ENCODE measurements at regions not wholly inside any gene's neighbourhood (a gene's known extent, or its start where the extent isn't known, plus 50 kb on each side); places are given as distances from the start of the nearest gene placed in this dataset.
A peak's percentile ranks its signal among the peaks of the same experiment; 100 is the strongest.

GRCh38 chr22:19574247-19574646 lies 50.0 kb upstream of the CLDN5 start:
- Histone ChIP-seq H3K36me3 (no peaks in the 10 kb centered on the region), H3K4me1 (replicated peaks) (peaks cover 30% of the 10 kb centered on the region), H3K27ac (no peak overlapping the region), H3K9me3 (replicated peaks) (no peaks in the 10 kb centered on the region), H3K4me3 (no peak overlapping the region), H3K27me3 (replicated peaks) (no peaks in the 10 kb centered on the region)
- DNase-seq (ENCODE audit: low read depth in 1 of 2, low spot score in 2 of 2): no peak

DNA sequence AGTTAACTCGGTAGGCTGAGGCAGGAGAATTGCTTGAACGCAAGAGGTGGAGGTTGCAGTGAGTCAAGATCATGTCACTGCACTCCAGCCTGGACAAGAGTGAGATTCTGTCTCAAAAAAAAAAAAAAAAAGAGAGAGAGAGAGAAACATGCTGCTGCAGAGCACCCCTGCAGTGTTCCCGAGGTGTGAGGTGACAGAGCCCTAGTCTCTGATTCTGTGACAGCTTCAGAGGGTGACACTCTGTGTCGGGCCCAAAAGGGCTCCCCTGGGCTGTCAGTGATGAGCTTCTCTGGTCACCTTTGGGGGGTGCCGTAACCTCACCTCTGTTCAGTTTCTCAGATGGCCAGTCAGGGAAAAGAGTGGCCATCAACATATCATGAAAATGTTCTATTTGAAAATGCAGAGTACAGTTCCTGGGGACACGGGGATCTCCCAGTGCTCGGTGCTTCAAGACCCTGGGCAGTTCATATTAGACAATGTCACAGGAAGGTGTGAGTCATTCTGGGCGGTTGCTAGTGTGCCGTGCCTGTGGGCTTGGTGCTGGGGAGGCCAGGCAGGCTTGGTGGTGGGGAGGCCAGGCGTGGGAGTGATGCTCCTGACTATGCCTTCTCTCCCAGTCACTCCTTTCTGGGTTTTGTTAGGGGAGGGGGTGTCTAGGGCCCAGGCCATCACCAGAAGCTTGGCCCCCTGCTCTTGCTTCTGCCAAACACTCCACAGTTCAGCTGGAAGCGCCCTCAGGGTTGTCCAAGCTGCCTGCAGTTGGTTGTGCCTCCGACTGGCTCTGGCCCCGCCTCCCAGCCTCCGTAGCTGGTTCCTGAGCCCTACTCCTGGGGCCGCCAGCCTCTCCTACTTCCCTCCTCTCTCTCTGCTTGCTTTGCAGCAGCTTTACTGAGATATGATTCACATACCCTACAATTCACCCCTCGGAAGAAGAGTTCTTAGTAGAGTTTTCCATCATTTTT lies 52.5 kb upstream of the CLDN5 start:
- Histone ChIP-seq H3K4me3 (no peak overlapping the region), H3K4me1 (replicated peaks) (peaks cover 31% of the 10 kb centered on the region), H3K27me3 (replicated peaks) (peaks cover 2% of the 10 kb centered on the region; the same call in 1 of the 2 replicates), H3K36me3 (no peaks in the 10 kb centered on the region), H3K9me3 (replicated peaks) (no peaks in the 10 kb centered on the region), H3K27ac (peak overlapping the region; percentile 65)
- DNase-seq (ENCODE audit: low read depth in 1 of 2, low spot score in 2 of 2): peak; percentile 84

DNA sequence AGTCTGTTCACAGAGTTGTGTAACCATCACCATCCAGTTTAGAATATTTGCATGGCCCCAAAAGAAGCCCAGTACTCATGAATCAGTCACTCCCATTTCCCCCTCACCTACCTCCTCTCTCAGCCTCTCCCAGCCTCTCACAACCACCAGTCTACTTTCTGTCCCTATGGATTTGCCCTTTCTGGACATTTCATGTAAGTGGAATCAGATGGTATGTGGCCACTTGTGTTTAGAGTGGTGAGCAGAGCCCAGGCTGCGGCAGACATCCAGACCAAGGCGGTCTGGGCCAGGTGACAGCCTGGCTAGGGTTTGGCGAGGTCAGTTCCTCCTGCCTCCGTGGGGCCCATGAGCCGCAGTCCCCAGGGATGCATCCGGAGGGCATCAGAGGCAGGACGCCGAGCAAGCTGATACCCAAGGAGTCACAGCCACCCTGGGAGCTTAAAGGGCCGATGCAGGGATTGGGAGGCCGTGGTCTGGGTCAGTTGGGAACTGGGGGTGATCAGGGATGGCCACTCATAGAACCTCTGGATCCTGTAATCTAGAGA lies 53.3 kb upstream of the CLDN5 start:
- H3K9me3 ChIP-seq (replicated peaks): no peaks in the 10 kb centered on the region
- H3K4me1 ChIP-seq (replicated peaks): peaks cover 31% of the 10 kb centered on the region
- H3K36me3 ChIP-seq: no peaks in the 10 kb centered on the region
- no peak overlapping the region for H3K4me3 ChIP-seq
- peak overlapping the region; percentile 65 for H3K27ac ChIP-seq
- no peak for DNase-seq (ENCODE audit: low read depth in 1 of 2, low spot score in 2 of 2)
- H3K27me3 ChIP-seq (replicated peaks): peaks cover 2% of the 10 kb centered on the region; the same call in 1 of the 2 replicates

DNA sequence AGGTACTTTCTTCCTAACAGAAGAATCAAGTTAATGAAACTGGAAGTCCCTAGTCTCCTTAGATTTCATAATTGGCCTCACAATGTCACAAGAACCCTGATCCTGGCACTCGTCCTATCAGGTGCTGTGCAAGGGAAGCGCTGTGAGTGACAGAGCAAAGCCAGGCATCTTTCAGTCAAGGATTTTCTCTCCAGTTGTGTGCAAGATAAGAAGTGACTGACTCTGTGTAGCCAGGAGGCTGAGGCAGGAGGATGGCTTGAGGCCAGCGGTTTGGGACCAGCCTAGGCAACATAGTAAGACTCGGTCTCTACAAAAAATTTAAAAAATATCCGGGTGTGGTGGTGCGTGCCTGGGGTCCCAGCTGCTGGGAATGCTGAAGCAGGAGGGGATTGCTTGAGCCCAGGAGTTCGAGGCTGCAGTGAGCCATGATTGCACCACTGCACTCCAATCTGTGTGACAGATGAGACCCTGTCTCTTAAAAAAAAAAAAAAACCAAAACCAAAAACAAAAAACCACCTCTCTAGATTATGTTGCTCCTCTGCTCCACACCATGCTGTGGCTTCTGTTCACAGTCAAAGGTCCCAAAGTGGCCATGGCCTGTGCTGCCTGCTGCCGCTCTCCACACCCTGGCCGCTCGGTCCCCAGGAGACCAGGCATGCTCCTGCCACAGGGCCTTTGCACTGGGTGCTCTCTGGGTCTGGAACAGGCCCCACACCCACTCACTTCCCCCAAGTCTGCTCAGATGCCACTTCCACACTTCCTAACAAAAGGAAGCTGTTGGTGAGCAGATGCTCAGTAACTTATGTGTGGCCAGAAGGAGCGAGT lies 54.2 kb upstream of the CLDN5 start:
- Histone ChIP-seq H3K9me3 (replicated peaks) (no peaks in the 10 kb centered on the region), H3K27me3 (replicated peaks) (peaks cover 2% of the 10 kb centered on the region; the same call in 1 of the 2 replicates), H3K36me3 (no peaks in the 10 kb centered on the region), H3K4me1 (replicated peaks) (peaks cover 31% of the 10 kb centered on the region), H3K27ac (no peak overlapping the region), H3K4me3 (no peak overlapping the region)
- no peak for DNase-seq (ENCODE audit: low read depth in 1 of 2, low spot score in 2 of 2)

- H3K27me3 ChIP-seq (replicated peaks): peaks cover 2% of the 10 kb centered on the region; the same call in 1 of the 2 replicates
- peaks cover 31% of the 10 kb centered on the region for H3K4me1 ChIP-seq (replicated peaks)
- no peaks in the 10 kb centered on the region for H3K36me3 ChIP-seq
- no peaks in the 10 kb centered on the region for H3K9me3 ChIP-seq (replicated peaks)
- no peak overlapping the region for H3K4me3 ChIP-seq
- no peak overlapping the region for H3K27ac ChIP-seq
- no peak for DNase-seq (ENCODE audit: low read depth in 1 of 2, low spot score in 2 of 2)
Measured at GRCh38 chr22:19579115-19579811, 55.1 kb upstream of the CLDN5 start.

DNA sequence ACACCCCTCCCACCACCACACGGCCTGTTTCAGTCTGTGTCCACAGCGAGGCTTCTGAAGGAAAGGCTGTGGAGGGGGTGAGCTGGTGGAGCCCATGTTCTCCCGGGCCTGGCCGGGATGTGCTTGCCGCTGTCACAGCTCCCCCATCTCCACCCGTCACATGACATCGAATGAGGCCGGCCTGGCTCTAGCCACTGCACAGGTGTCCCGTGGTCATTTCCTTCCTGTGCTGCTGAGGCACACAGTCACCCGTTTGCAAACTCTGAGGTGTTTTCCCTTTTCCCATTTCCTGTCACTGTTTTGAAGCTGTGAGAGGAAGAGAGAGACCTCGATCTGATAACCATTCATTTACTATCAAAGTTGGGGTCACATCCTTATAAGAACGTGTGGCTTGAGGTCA lies 55.7 kb upstream of the CLDN5 start:
- H3K27me3 ChIP-seq (replicated peaks): peaks cover 2% of the 10 kb centered on the region; the same call in 1 of the 2 replicates
- no peaks in the 10 kb centered on the region for H3K9me3 ChIP-seq (replicated peaks)
- no peak overlapping the region for H3K4me3 ChIP-seq
- H3K27ac ChIP-seq: no peak overlapping the region
- peaks cover 31% of the 10 kb centered on the region for H3K4me1 ChIP-seq (replicated peaks)
- H3K36me3 ChIP-seq: no peaks in the 10 kb centered on the region
- no peak for DNase-seq (ENCODE audit: low read depth in 1 of 2, low spot score in 2 of 2)

GRCh38 chr22:19580291-19580890 lies 56.2 kb upstream of the CLDN5 start:
- H3K27ac ChIP-seq: no peak overlapping the region
- no peaks in the 10 kb centered on the region for H3K9me3 ChIP-seq (replicated peaks)
- DNase-seq (ENCODE audit: low read depth in 1 of 2, low spot score in 2 of 2): no peak
- H3K4me1 ChIP-seq (replicated peaks): peaks cover 31% of the 10 kb centered on the region
- H3K4me3 ChIP-seq: no peak overlapping the region
- H3K27me3 ChIP-seq (replicated peaks): peaks cover 2% of the 10 kb centered on the region; the same call in 1 of the 2 replicates
- H3K36me3 ChIP-seq: no peaks in the 10 kb centered on the region

GRCh38 chr22:19582033-19582693 lies 58.0 kb upstream of the CLDN5 start:
- no peak for DNase-seq (ENCODE audit: low read depth in 1 of 2, low spot score in 2 of 2)
- H3K27ac ChIP-seq: no peak overlapping the region
- H3K36me3 ChIP-seq: no peaks in the 10 kb centered on the region
- H3K9me3 ChIP-seq (replicated peaks): no peaks in the 10 kb centered on the region
- H3K4me3 ChIP-seq: no peak overlapping the region
- H3K27me3 ChIP-seq (replicated peaks): peaks cover 2% of the 10 kb centered on the region; the same call in 1 of the 2 replicates
- peaks cover 17% of the 10 kb centered on the region for H3K4me1 ChIP-seq (replicated peaks)

DNA sequence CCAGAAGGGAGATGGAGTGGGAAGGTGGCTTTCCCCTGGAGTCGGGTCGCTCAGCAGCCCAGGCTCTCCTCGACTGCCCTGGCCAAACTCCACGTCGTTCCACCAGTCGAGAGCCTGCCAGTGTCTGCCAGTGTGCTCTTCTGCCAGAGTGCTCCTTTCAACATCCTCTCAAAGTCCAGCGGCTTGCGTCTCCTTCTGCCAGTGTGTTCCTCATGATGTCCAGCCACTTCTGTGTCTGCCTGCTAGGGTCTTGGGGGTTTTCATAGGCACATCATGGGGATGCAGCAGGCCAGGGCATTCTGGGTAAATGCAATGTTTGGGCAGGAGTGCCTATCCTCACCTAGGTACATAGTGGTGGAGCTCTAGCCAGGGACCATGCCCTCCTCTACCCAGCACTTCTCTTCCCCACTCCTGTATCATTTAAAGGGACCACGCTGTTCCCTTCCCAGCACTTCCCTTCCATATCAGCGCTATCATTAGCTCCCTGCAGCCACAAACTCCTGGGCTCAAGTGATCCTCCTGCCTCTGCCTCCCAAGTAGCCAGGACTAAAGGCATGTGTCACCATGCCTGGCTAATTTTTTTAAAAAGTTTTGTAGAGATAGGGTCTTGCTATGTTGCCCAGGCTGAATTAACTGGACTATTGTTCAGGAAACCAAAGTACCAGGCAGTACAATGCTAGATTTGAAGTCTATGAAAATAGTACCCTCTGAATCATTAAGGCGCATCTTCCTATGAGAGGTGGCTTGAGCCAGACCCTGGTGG lies 62.9 kb upstream of the CLDN5 start:
- no peaks in the 10 kb centered on the region for H3K27me3 ChIP-seq (replicated peaks)
- H3K36me3 ChIP-seq: no peaks in the 10 kb centered on the region
- no peaks in the 10 kb centered on the region for H3K9me3 ChIP-seq (replicated peaks)
- no peak for DNase-seq (ENCODE audit: low read depth in 1 of 2, low spot score in 2 of 2)
- H3K4me3 ChIP-seq: no peak overlapping the region
- H3K27ac ChIP-seq: no peak overlapping the region
- H3K4me1 ChIP-seq (replicated peaks): no peaks in the 10 kb centered on the region

DNA sequence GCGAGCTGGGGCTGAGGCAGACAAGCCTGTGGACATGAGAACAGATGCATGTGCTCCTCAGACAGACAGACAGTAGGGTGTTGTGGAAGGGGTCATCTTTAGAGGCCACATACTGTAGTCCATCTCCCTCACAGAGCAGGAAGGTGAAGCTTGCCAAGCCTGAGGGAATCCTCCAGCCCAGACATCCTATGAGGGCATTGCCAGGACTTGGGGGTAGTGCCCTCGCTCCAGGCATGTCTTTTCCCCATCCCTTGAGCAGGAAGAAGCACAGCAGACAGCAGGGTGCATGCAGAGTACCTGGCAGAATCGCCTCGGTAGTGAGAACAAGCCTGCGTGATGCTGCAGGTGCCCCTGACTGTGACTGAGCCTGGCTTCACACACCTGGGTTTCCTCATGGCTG lies 66.5 kb upstream of the CLDN5 start:
- H3K36me3 ChIP-seq: no peaks in the 10 kb centered on the region
- no peak for DNase-seq (ENCODE audit: low read depth in 1 of 2, low spot score in 2 of 2)
- no peak overlapping the region for H3K4me3 ChIP-seq
- no peak overlapping the region for H3K27ac ChIP-seq
- H3K27me3 ChIP-seq (replicated peaks): no peaks in the 10 kb centered on the region
- H3K9me3 ChIP-seq (replicated peaks): no peaks in the 10 kb centered on the region
- no peaks in the 10 kb centered on the region for H3K4me1 ChIP-seq (replicated peaks)

DNA sequence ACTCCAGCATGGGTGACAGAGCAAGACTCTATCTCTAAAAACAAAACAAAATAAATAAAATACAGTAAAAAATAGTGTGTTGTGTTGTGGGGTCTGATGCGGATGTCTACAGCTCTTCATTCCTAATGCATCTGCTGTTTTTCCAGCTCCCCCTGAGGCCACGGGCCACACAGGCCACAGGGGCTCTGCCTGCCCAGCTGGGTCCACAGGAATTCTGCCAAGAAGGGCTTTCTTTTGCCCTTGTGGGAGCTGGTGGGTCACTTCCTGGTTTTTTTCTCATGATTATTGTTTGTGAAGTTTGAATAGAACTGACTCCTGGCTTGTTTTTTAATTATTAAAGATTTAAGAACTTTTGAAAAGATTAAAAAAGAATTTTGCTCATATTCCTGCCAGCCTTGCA lies 67.4 kb upstream of the CLDN5 start:
- H3K27ac ChIP-seq: no peak overlapping the region
- DNase-seq (ENCODE audit: low read depth in 1 of 2, low spot score in 2 of 2): no peak
- H3K9me3 ChIP-seq (replicated peaks): no peaks in the 10 kb centered on the region
- no peak overlapping the region for H3K4me3 ChIP-seq
- H3K27me3 ChIP-seq (replicated peaks): no peaks in the 10 kb centered on the region
- no peaks in the 10 kb centered on the region for H3K4me1 ChIP-seq (replicated peaks)
- no peaks in the 10 kb centered on the region for H3K36me3 ChIP-seq

DNA sequence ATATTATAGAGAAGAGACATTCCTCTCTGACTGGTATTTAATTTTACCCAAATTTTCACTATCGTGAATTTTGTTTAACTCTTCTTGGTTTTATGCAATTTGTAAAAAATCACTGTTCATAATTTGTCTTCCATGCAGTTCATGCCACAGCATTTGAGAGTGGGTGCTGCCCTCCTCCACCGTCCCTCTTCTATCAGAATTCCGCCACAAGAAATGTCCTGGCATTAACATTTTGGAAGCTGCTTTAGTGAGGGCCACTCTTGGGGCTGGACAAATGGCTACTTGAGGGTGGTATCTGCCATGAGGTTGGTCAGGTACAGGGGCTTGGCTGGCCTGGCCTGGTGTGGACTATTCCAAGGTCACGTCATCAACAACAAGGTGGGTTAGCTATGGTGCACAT lies 68.3 kb upstream of the CLDN5 start:
- Histone ChIP-seq H3K9me3 (replicated peaks) (no peaks in the 10 kb centered on the region), H3K4me1 (replicated peaks) (no peaks in the 10 kb centered on the region), H3K27me3 (replicated peaks) (no peaks in the 10 kb centered on the region), H3K4me3 (no peak overlapping the region), H3K36me3 (no peaks in the 10 kb centered on the region), H3K27ac (no peak overlapping the region)
- no peak for DNase-seq (ENCODE audit: low read depth in 1 of 2, low spot score in 2 of 2)

Data from SJSA1 (cell line).